Ishikawa (cell line): ENCODE measurements at regions not wholly inside any gene's neighbourhood (a gene's known extent, or its start where the extent isn't known, plus 50 kb on each side); places are given as distances from the start of the nearest gene placed in this dataset.

Experiments
- CEBPB ChIP-seq: IDR thresholded peaks from 2 replicates; pipeline ENCODE4 v1.6.1; 2012
- CREB1 ChIP-seq: IDR thresholded peaks from 2 replicates; pipeline ENCODE4 v1.6.1; 2012; ENCODE audit warnings: low read depth
- EGR1 ChIP-seq: IDR thresholded peaks from 2 replicates; pipeline ENCODE4 v1.6.1; 2012
- EP300 ChIP-seq: IDR thresholded peaks from 2 replicates; pipeline ENCODE4 v1.6.1; 2012; ENCODE audit warnings: borderline replicate concordance
- FOXM1 ChIP-seq: IDR thresholded peaks from 2 replicates; pipeline ENCODE4 v1.6.1; 2012; ENCODE audit warnings: low read depth, borderline replicate concordance
- MAX ChIP-seq: IDR thresholded peaks from 2 replicates; pipeline ENCODE4 v1.6.1; 2012
- NFIC ChIP-seq: IDR thresholded peaks from 2 replicates; pipeline ENCODE4 v1.6.1; 2012
- RAD21 ChIP-seq: IDR thresholded peaks from 2 replicates; pipeline ENCODE4 v1.6.1; 2012; ENCODE audit warnings: low read depth
- REST ChIP-seq: IDR thresholded peaks from 2 replicates; pipeline ENCODE4 v1.6.1; 2012; ENCODE audit warnings: low read depth, mild to moderate bottlenecking
- TAF1 ChIP-seq: IDR thresholded peaks from 2 replicates; pipeline ENCODE4 v1.6.1; 2012; ENCODE audit warnings: low read depth, mild to moderate bottlenecking
- TCF12 ChIP-seq: IDR thresholded peaks from 2 replicates; pipeline ENCODE4 v1.6.1; 2012; ENCODE audit warnings: low read depth
- TEAD4 ChIP-seq: IDR thresholded peaks from 2 replicates; pipeline ENCODE4 v1.6.1; 2012
- USF1 ChIP-seq: IDR thresholded peaks from 2 replicates; pipeline ENCODE4 v1.6.1; 2012
- YY1 ChIP-seq: IDR thresholded peaks from 2 replicates; pipeline ENCODE4 v1.6.1; 2012; ENCODE audit warnings: low read depth
- ZBTB7A ChIP-seq: IDR thresholded peaks from 2 replicates; pipeline ENCODE4 v1.6.1; 2012; ENCODE audit warnings: low read depth

GRCh38 chr13:60679928-60680694, 283.1 kb downstream of the TDRD3 start:
- no peak for TF ChIP-seq YY1
- no peak for TF ChIP-seq EP300
- TF ChIP-seq REST: no peak
- no peak for TF ChIP-seq USF1
- no peak for TF ChIP-seq FOXM1
- TF ChIP-seq CREB1: no peak
- TF ChIP-seq MAX: no peak
- TF ChIP-seq TCF12: no peak
- no peak for TF ChIP-seq NFIC
- TF ChIP-seq CEBPB: no peak
- TF ChIP-seq ZBTB7A: no peak
- TF ChIP-seq TEAD4: no peak
- TF ChIP-seq TAF1: no peak
- no peak for TF ChIP-seq RAD21
- no peak for TF ChIP-seq EGR1

- no peak for TF ChIP-seq NFIC
- TF ChIP-seq USF1: no peak
- TF ChIP-seq TAF1: no peak
- no peak for TF ChIP-seq MAX
- no peak for TF ChIP-seq EP300
- no peak for TF ChIP-seq ZBTB7A
- no peak for TF ChIP-seq YY1
- no peak for TF ChIP-seq TCF12
- no peak for TF ChIP-seq REST
- TF ChIP-seq CEBPB: no peak
- no peak for TF ChIP-seq TEAD4
- TF ChIP-seq CREB1: no peak
- no peak for TF ChIP-seq RAD21
- TF ChIP-seq EGR1: no peak
- no peak for TF ChIP-seq FOXM1
These were observed 282.1 kb downstream of the TDRD3 start for GRCh38 chr13:60679131-60679530.

GRCh38 chr13:60671386-60671785, 274.4 kb downstream of the TDRD3 start:
- TF ChIP-seq RAD21 (no peak), MAX (no peak), NFIC (no peak), EP300 (no peak), TCF12 (no peak), EGR1 (no peak), USF1 (no peak), CREB1 (no peak), YY1 (no peak), REST (no peak), TAF1 (no peak), FOXM1 (no peak), ZBTB7A (no peak), TEAD4 (no peak), CEBPB (no peak)
